HCT116 (cell line): ENCODE measurements at regions not wholly inside any gene's neighbourhood (a gene's known extent, or its start where the extent isn't known, plus 50 kb on each side); places are given as distances from the start of the nearest gene placed in this dataset.

ENCODE experiments used
- ATAC-seq: fragments of 200-7000 bp; cut with Tn5 transposase; 2 replicates; pipeline ENCODE4 v1.9.1; 2020; ENCODE audit warnings: mild to moderate bottlenecking, moderate library complexity
- BruUV-seq: library from RNA; stranded (reverse); fragments of 400-500 nt; replicated peaks from 2 replicates; lab custom pipeline; 2021; lab: Mats Ljungman, UMichigan
- CTCF ChIA-PET: fragments of 300-600 bp; sonication (Branson Sonifier 250); formaldehyde crosslinking; loops from one replicate; lab custom pipeline; 2021; ENCODE audit warnings: antibody characterized with exemption; lab: Charles Lee
- POLR2A ChIA-PET: fragments of 300-600, 350-600 bp; sonication (Branson Sonifier 250); formaldehyde crosslinking; loops from one replicate; lab custom pipeline; 2021; ENCODE audit warnings: antibody characterized with exemption; lab: Charles Lee
- RAD21 ChIA-PET, 2 experiments: fragments of 300-600 bp; sonication (Branson Sonifier 250); formaldehyde crosslinking; loops; one replicate each; lab custom pipeline; 2023; ENCODE audit warnings: low total read pairs in 2 of 2; ENCODE audit not compliant: uncharacterized antibody in 2 of 2, unreplicated experiment in 2 of 2, low non-redundant PET in 1 of 2; lab: Charles Lee
- DNase-seq: peaks from one replicate; pipeline ENCODE4 v3.0.0-alpha.2; 2010; ENCODE audit warnings: low read depth, low spot score
- H2AFZ ChIP-seq: fragments of 200-600 bp; shearing (Covaris generic), sonication (generic); 2 replicates; pipeline ENCODE4 v1.6.1; 2017; ENCODE audit warnings: low read depth, mixed run types, mixed read lengths, antibody characterized with exemption, low read length; ENCODE audit not compliant: poor library complexity, severe bottlenecking
- H3K27ac ChIP-seq: 2 replicates; pipeline ENCODE4 v1.5.1; 2012; ENCODE audit warnings: low read depth, low read length
- H3K27me3 ChIP-seq: fragments of 200-600 bp; sonication (generic); 2 replicates; pipeline ENCODE4 v1.6.1; 2016; ENCODE audit warnings: mixed run types, low read length, mixed read lengths; ENCODE audit not compliant: insufficient read depth
- H3K36me3 ChIP-seq, 2 experiments: fragments of 200-500 bp in 1 of 2; fragments of 200-600 bp in 1 of 2; sonication (Bioruptor generic) in 1 of 2; sonication (generic) in 1 of 2; 2 replicates each; pipeline versions ENCODE4 v1.5.1 to v1.6.1; 2014 to 2016; ENCODE audit warnings: low read length in 2 of 2, inconsistent platforms in 1 of 2, mixed read lengths in 1 of 2, mixed run types in 1 of 2; ENCODE audit not compliant: insufficient read depth in 2 of 2, control insufficient read depth in 1 of 2
- H3K4me1 ChIP-seq, 2 experiments: fragments of 200-600 bp in 1 of 2; sonication (generic) in 1 of 2; 2 replicates each; pipeline versions ENCODE4 v1.5.1 to v1.6.1; 2012 to 2017; ENCODE audit warnings: low read length in 2 of 2, inconsistent platforms in 1 of 2, mild to moderate bottlenecking in 1 of 2, mixed read lengths in 1 of 2, mixed run types in 1 of 2, moderate library complexity in 1 of 2; ENCODE audit not compliant: insufficient read depth in 2 of 2, control insufficient read depth in 1 of 2
- H3K4me2 ChIP-seq: fragments of 200-600 bp; sonication (generic); 2 replicates; pipeline ENCODE4 v1.6.1; 2017; ENCODE audit warnings: mixed run types, low read length, mixed read lengths
- H3K4me3 ChIP-seq, 2 experiments: fragments of 200-600 bp in 1 of 2; sonication (generic) in 1 of 2; replicated peaks in 1 of 2; 2 replicates each; pipeline ENCODE4 v1.5.1; 2011 to 2016; ENCODE audit warnings: low read length in 2 of 2, control low read depth in 1 of 2, low read depth in 1 of 2, mild to moderate bottlenecking in 1 of 2, mixed read lengths in 1 of 2, mixed run types in 1 of 2
- H3K79me2 ChIP-seq: fragments of 200-600 bp; sonication (generic); 2 replicates; pipeline ENCODE4 v1.6.1; 2017; ENCODE audit warnings: mild to moderate bottlenecking, mixed run types, low read length, moderate library complexity, mixed read lengths; ENCODE audit not compliant: insufficient read depth
- H3K9ac ChIP-seq: fragments of 200-600 bp; sonication (generic); 2 replicates; pipeline ENCODE4 v1.6.1; 2016; ENCODE audit warnings: low read length, mixed read lengths
- H3K9me2 ChIP-seq: fragments of 200-600 bp; sonication (generic), shearing (Covaris generic); 2 replicates; pipeline ENCODE4 v1.6.1; 2017; ENCODE audit warnings: mixed run types, mild to moderate bottlenecking, moderate library complexity; ENCODE audit not compliant: insufficient read depth
- H3K9me3 ChIP-seq, 2 experiments: fragments of 200-500 bp in 1 of 2; fragments of 200-600 bp in 1 of 2; sonication (Bioruptor generic) in 1 of 2; sonication (generic) in 1 of 2; 2 replicates each; pipeline ENCODE4 v1.6.1; 2014 to 2017; ENCODE audit warnings: low read length in 2 of 2, mixed read lengths in 2 of 2, inconsistent platforms in 1 of 2, low read depth in 1 of 2, mild to moderate bottlenecking in 1 of 2, mixed run types in 1 of 2, moderate library complexity in 1 of 2; ENCODE audit not compliant: control insufficient read depth in 1 of 2, insufficient read depth in 1 of 2
- H4K20me1 ChIP-seq: fragments of 200-600 bp; sonication (generic), shearing (Covaris generic); 2 replicates; pipeline ENCODE4 v1.6.1; 2017; ENCODE audit warnings: mixed run types, mild to moderate bottlenecking, moderate library complexity; ENCODE audit not compliant: insufficient read depth
- CBX3 ChIP-seq: IDR thresholded peaks from 2 replicates; pipeline ENCODE4 v1.6.1; 2012; ENCODE audit warnings: low read depth
- ELF1 ChIP-seq: IDR thresholded peaks from 2 replicates; pipeline ENCODE4 v1.6.1; 2012; ENCODE audit warnings: low read depth, borderline replicate concordance
- EZH2 ChIP-seq: fragments of 200-600 bp; sonication (generic); IDR thresholded peaks from 2 replicates; pipeline ENCODE4 v1.6.1; 2017; ENCODE audit warnings: antibody characterized with exemption, mixed run types
- FOSL1 ChIP-seq: IDR thresholded peaks from 2 replicates; pipeline ENCODE4 v1.6.1; 2012; ENCODE audit warnings: low read depth
- JUND ChIP-seq: IDR thresholded peaks from 2 replicates; pipeline ENCODE4 v1.6.1; 2012
- MAX ChIP-seq: IDR thresholded peaks from 2 replicates; pipeline ENCODE4 v1.6.1; 2012
- POLR2A ChIP-seq: IDR thresholded peaks from 2 replicates; pipeline ENCODE4 v1.7.0; 2011; ENCODE audit warnings: borderline replicate concordance; ENCODE audit not compliant: insufficient read depth, insufficient read length; ENCODE audit errors: extremely low read depth
- POLR2AphosphoS5 ChIP-seq: IDR thresholded peaks from 2 replicates; pipeline ENCODE4 v1.6.1; 2011; ENCODE audit warnings: mild to moderate bottlenecking, low read depth, low read length, moderate library complexity
- RAD21 ChIP-seq: IDR thresholded peaks from 2 replicates; pipeline ENCODE4 v1.6.1; 2012; ENCODE audit warnings: low read depth, mild to moderate bottlenecking
- SRF ChIP-seq: IDR thresholded peaks from 2 replicates; pipeline ENCODE4 v1.6.1; 2012; ENCODE audit warnings: low read depth
- TCF7L2 ChIP-seq: IDR thresholded peaks from 2 replicates; pipeline ENCODE4 v1.7.0; 2011; ENCODE audit warnings: borderline replicate concordance, inconsistent platforms; ENCODE audit not compliant: insufficient read depth, insufficient read length; ENCODE audit errors: extremely low read depth
- YY1 ChIP-seq: IDR thresholded peaks from 2 replicates; pipeline ENCODE4 v1.6.1; 2011; ENCODE audit warnings: low read length, low read depth, moderate library complexity, mild to moderate bottlenecking; ENCODE audit not compliant: insufficient replicate concordance; ENCODE audit errors: extremely low read depth
- ZBTB33 ChIP-seq: IDR thresholded peaks from 2 replicates; pipeline ENCODE4 v1.6.1; 2011; ENCODE audit warnings: mild to moderate bottlenecking, low read length, moderate library complexity; ENCODE audit not compliant: insufficient replicate concordance; ENCODE audit errors: extremely low read depth
- ZFX ChIP-seq: fragments of 450-650 bp; IDR thresholded peaks from 2 replicates; pipeline ENCODE4 v1.6.1; 2017
- intact Hi-C: fragments of 100-400 bp; cut with micrococcal nuclease; formaldehyde crosslinking; loops from 2 replicates; pipeline ENCODE4 v1.10.0; 2022

DNA sequence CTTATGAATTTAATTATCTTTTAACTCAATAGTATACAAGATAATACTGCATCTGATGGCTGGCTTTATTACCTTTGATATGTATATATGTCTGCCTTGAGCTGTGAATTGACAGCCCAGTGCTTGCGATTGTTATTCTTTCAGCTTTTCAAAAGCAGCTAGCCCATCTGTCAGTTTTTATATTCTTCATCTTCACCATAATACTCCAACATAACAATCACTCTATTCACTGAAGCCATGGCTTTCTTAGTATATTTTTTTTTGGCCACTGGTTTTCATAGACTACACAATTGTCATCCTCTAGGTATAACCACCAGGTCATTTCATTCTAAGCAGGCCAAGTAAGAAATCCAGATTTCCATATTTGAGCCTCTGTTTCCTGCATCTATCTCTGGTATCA, 1026.1 kb downstream of the FSCB start:
- intact Hi-C loops = no loop called here
- Histone ChIP-seq H3K9me2 (no peaks in the 10 kb centered on the region), H3K36me3 (no peaks in the 10 kb centered on the region), H3K9ac (no peak overlapping the region), H3K27me3 (no peaks in the 10 kb centered on the region), H3K4me1 (no peaks in the 10 kb centered on the region), H3K27ac (no peak overlapping the region), H2AFZ (no peak overlapping the region), H3K4me3 (no peak overlapping the region), H3K4me2 (no peak overlapping the region), H3K9me3 (no peaks in the 10 kb centered on the region; a peak in 1 of 4 replicates), H4K20me1 (no peaks in the 10 kb centered on the region), H3K79me2 (no peaks in the 10 kb centered on the region)
- TF ChIP-seq JUND (no peak), TCF7L2 (no peak), ZFX (no peak), POLR2AphosphoS5 (no peak), RAD21 (no peak), CBX3 (no peak), ZBTB33 (no peak), YY1 (no peak), ELF1 (no peak), MAX (no peak), SRF (no peak), FOSL1 (no peak), POLR2A (no peak), EZH2 (no peak)
- no TSS peak for BruUV-seq
- DNase-seq = no peak
- ChIA-PET CTCF (no interaction called here), POLR2A (no interaction called here), RAD21 (no interaction called here)
- ATAC-seq = no peak
